ENCODE measurements at regions not wholly inside any gene's neighbourhood (a gene's known extent, or its start where the extent isn't known, plus 50 kb on each side); places are given as distances from the start of the nearest gene placed in this dataset.

DNA sequence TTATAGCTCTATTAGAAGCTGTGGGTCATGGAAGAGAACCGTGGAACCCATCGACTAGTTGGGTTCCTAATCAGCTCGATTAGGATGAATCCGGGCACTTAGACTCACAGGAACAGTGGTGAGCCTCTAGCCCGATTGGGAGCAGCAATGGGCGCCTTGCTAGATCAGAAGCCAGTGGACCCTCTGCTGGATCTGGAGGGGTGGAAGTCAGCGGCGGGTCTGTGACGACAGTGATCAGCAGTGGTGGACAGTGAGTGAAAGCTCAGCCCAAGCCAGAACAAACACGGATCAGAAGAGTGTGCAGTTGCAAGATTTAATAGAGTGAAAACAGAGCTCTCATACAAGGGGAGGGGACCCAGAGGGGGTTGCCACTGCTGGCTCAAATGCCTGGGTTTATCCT, 1170.2 kb downstream of the OTOL1 start:
- Histone ChIP-seq H3K36me3 (no peaks in the 10 kb centered on the region), H3K4me3 (no peak overlapping the region), H3K9me3 (no peaks in the 10 kb centered on the region), H3K4me1 (ENCODE audit: control insufficient read depth in 1 of 2, low read depth in 2 of 2) (peaks cover 0 to 5% of the 10 kb centered on the region in 2 donors), H3K27ac (no peak overlapping the region), H3K27me3 (replicated peaks; ENCODE audit: insufficient read depth) (no peaks in the 10 kb centered on the region)
- ATAC-seq (ENCODE audit: insufficient number of reproducible peaks, low FRiP score, low read depth) (no peak), DNase-seq (ENCODE audit: low spot score) (no peak)
- TF ChIP-seq, protein P1, sequence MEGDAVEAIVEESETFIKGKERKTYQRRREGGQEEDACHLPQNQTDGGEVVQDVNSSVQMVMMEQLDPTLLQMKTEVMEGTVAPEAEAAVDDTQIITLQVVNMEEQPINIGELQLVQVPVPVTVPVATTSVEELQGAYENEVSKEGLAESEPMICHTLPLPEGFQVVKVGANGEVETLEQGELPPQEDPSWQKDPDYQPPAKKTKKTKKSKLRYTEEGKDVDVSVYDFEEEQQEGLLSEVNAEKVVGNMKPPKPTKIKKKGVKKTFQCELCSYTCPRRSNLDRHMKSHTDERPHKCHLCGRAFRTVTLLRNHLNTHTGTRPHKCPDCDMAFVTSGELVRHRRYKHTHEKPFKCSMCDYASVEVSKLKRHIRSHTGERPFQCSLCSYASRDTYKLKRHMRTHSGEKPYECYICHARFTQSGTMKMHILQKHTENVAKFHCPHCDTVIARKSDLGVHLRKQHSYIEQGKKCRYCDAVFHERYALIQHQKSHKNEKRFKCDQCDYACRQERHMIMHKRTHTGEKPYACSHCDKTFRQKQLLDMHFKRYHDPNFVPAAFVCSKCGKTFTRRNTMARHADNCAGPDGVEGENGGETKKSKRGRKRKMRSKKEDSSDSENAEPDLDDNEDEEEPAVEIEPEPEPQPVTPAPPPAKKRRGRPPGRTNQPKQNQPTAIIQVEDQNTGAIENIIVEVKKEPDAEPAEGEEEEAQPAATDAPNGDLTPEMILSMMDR (IDR thresholded peaks at IDR 0.05): no peak

GRCh38 chr3:162670181-162670580, 1173.6 kb downstream of the OTOL1 start:
- no peak for ATAC-seq (ENCODE audit: insufficient number of reproducible peaks, low FRiP score, low read depth)
- DNase-seq (ENCODE audit: low spot score): no peak
- Histone ChIP-seq H3K4me3 (no peak overlapping the region), H3K9me3 (no peaks in the 10 kb centered on the region), H3K4me1 (ENCODE audit: control insufficient read depth in 1 of 2, low read depth in 2 of 2) (peaks cover 0 to 9% of the 10 kb centered on the region in 2 donors), H3K27me3 (replicated peaks; ENCODE audit: insufficient read depth) (no peaks in the 10 kb centered on the region), H3K27ac (no peak overlapping the region), H3K36me3 (no peaks in the 10 kb centered on the region)
- TF ChIP-seq, protein P1 (IDR thresholded peaks at IDR 0.05): no peak

GRCh38 chr3:162677475-162677874, 1180.9 kb downstream of the OTOL1 start:
- no peaks in the 10 kb centered on the region for H3K36me3 ChIP-seq
- ATAC-seq (ENCODE audit: insufficient number of reproducible peaks, low FRiP score, low read depth): no peak
- H3K4me3 ChIP-seq: no peak overlapping the region
- TF ChIP-seq, protein P1 (IDR thresholded peaks at IDR 0.05): no peak
- DNase-seq (ENCODE audit: low spot score): no peak
- no peaks in the 10 kb centered on the region for H3K27me3 ChIP-seq (replicated peaks; ENCODE audit: insufficient read depth)
- H3K9me3 ChIP-seq: no peaks in the 10 kb centered on the region
- no peak overlapping the region for H3K27ac ChIP-seq
- H3K4me1 ChIP-seq (ENCODE audit: control insufficient read depth in 1 of 2, low read depth in 2 of 2): no peaks in the 10 kb centered on the region

GRCh38 chr3:162678941-162679340, 1182.3 kb downstream of the OTOL1 start:
- no peak overlapping the region for H3K27ac ChIP-seq
- no peaks in the 10 kb centered on the region for H3K4me1 ChIP-seq (ENCODE audit: control insufficient read depth in 1 of 2, low read depth in 2 of 2)
- TF ChIP-seq, protein P1 (IDR thresholded peaks at IDR 0.05): no peak
- no peaks in the 10 kb centered on the region for H3K36me3 ChIP-seq
- H3K9me3 ChIP-seq: no peaks in the 10 kb centered on the region
- no peaks in the 10 kb centered on the region for H3K27me3 ChIP-seq (replicated peaks; ENCODE audit: insufficient read depth)
- DNase-seq (ENCODE audit: low spot score) (no peak), ATAC-seq (ENCODE audit: insufficient number of reproducible peaks, low FRiP score, low read depth) (no peak)
- H3K4me3 ChIP-seq: no peak overlapping the region

DNA sequence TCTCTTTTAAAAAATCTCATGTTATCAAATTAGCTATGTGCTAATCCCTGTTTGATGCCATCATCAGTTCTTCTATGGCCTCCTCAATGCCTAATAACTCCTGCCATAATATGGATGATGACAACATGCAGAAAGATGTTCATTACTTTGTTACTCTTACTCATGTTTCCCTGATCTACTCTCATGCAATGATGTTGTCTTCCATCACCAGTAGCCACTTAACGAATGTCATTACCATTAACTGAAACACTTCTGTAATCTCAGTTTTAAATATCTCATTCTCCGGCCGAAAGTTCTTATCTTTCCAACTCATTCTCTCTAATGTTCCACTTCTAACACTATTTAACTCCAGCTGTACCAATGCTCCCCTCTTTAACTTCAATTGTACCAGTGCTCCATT, 1187.7 kb downstream of the OTOL1 start:
- H3K27me3 ChIP-seq (replicated peaks; ENCODE audit: insufficient read depth): no peaks in the 10 kb centered on the region
- no peaks in the 10 kb centered on the region for H3K36me3 ChIP-seq
- TF ChIP-seq, protein P1 (IDR thresholded peaks at IDR 0.05): no peak
- DNase-seq (ENCODE audit: low spot score) (no peak), ATAC-seq (ENCODE audit: insufficient number of reproducible peaks, low FRiP score, low read depth) (no peak)
- H3K9me3 ChIP-seq: no peaks in the 10 kb centered on the region
- no peaks in the 10 kb centered on the region for H3K4me1 ChIP-seq (ENCODE audit: control insufficient read depth in 1 of 2, low read depth in 2 of 2)
- H3K27ac ChIP-seq: no peak overlapping the region
- H3K4me3 ChIP-seq: no peak overlapping the region

Data from thoracic aorta (tissue), 2 donors.